Body of pancreas (tissue), 4 donors: ENCODE measurements at regions not wholly inside any gene's neighbourhood (a gene's known extent, or its start where the extent isn't known, plus 50 kb on each side); places are given as distances from the start of the nearest gene placed in this dataset.

Source experiments
- POLR2A ChIP-seq, 3 donors: fragments of 450-650 bp; IDR thresholded peaks; one replicate each; pipeline ENCODE4 v1.6.1; 2016; ENCODE audit warnings: antibody characterized with exemption in 3 of 3, mild to moderate bottlenecking in 2 of 3
- TF ChIP-seq, protein P1 (sequence below), 7 experiments: fragments of 450-650 bp in 4 of 7; fragments of 200-600 bp in 3 of 7; sonication (generic) in 3 of 7; IDR thresholded peaks; one replicate each; pipeline ENCODE4 v1.5.1; 2016 to 2019; ENCODE audit warnings: antibody characterized with exemption in 7 of 7

DNA sequence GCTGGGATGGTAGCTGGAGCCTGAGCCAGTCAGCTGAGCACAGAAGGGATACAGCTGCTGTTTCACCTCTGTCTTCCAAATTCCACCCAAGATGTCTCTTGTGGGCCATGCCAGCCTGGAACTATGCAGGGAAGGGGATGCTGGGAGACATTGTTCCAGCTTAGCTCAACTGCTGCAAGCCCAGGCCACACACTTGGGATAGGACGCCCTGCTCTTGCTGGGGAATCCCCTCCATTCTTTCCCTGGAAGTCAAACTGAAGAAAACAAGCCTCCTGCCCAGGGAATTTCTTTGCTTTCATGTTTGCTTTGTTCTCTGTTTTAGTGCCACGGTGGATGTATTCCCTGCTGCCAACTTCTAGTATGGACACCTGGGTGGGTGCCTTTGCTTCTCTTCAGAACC lies 55.2 kb upstream of the CDK13 start:
- TF ChIP-seq, protein P1, sequence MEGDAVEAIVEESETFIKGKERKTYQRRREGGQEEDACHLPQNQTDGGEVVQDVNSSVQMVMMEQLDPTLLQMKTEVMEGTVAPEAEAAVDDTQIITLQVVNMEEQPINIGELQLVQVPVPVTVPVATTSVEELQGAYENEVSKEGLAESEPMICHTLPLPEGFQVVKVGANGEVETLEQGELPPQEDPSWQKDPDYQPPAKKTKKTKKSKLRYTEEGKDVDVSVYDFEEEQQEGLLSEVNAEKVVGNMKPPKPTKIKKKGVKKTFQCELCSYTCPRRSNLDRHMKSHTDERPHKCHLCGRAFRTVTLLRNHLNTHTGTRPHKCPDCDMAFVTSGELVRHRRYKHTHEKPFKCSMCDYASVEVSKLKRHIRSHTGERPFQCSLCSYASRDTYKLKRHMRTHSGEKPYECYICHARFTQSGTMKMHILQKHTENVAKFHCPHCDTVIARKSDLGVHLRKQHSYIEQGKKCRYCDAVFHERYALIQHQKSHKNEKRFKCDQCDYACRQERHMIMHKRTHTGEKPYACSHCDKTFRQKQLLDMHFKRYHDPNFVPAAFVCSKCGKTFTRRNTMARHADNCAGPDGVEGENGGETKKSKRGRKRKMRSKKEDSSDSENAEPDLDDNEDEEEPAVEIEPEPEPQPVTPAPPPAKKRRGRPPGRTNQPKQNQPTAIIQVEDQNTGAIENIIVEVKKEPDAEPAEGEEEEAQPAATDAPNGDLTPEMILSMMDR (IDR thresholded peaks at IDR 0.05) = no peak
- no peak for TF ChIP-seq POLR2A (IDR thresholded peaks at IDR 0.05)
